Suprapubic skin (tissue), 4 donors: ENCODE measurements at regions not wholly inside any gene's neighbourhood (a gene's known extent, or its start where the extent isn't known, plus 50 kb on each side); places are given as distances from the start of the nearest gene placed in this dataset.

ENCODE experiments used
- DNase-seq, 2 donors: peaks; one replicate each; pipeline ENCODE4 v3.0.0-alpha.2; 2019; ENCODE audit warnings: low spot score in 2 of 2
- H3K27ac ChIP-seq: fragments of 200-600 bp; sonication (generic); one replicate; pipeline ENCODE4 v1.5.1; 2019
- H3K27me3 ChIP-seq: fragments of 200-600 bp; sonication (generic); one replicate; pipeline ENCODE4 v1.5.1; 2019
- H3K36me3 ChIP-seq: fragments of 200-600 bp; sonication (generic); one replicate; pipeline ENCODE4 v1.5.1; 2019
- H3K4me1 ChIP-seq: fragments of 200-600 bp; sonication (generic); one replicate; pipeline ENCODE4 v1.5.1; 2019
- H3K4me3 ChIP-seq: fragments of 200-600 bp; sonication (generic); one replicate; pipeline ENCODE4 v1.5.1; 2019; ENCODE audit warnings: mild to moderate bottlenecking
- H3K9me3 ChIP-seq: fragments of 200-600 bp; sonication (generic); one replicate; pipeline ENCODE4 v1.5.1; 2019
- EP300 ChIP-seq: sonication (generic); formaldehyde crosslinking; IDR thresholded peaks from one replicate; pipeline ENCODE4 v1.6.1; 2017; ENCODE audit warnings: antibody characterized with exemption
- POLR2A ChIP-seq, 2 donors: fragments of 450-650 bp; IDR thresholded peaks; one replicate each; pipeline ENCODE4 v1.6.1; 2017; ENCODE audit warnings: antibody characterized with exemption in 2 of 2, mild to moderate bottlenecking in 2 of 2, moderate library complexity in 2 of 2
- POLR2AphosphoS5 ChIP-seq, 3 donors: sonication (generic); formaldehyde crosslinking; IDR thresholded peaks; one replicate each; pipeline ENCODE4 v1.6.1; 2017; ENCODE audit warnings: antibody characterized with exemption in 3 of 3
- WGBS: methylation state at CpG from one replicate; pipeline ENCODE4 v1.1.5; 2018; 5-methylcytosine and 5-hydroxymethylcytosine counted together
- TF ChIP-seq, protein P1 (sequence below), 2 donors: fragments of 200-600 bp in 1 of 2; fragments of 450-650 bp in 1 of 2; sonication (generic) in 1 of 2; IDR thresholded peaks; one replicate each; pipeline ENCODE4 v1.5.1; 2016 to 2019; ENCODE audit warnings: antibody characterized with exemption in 2 of 2, mild to moderate bottlenecking in 1 of 2, moderate library complexity in 1 of 2

DNA sequence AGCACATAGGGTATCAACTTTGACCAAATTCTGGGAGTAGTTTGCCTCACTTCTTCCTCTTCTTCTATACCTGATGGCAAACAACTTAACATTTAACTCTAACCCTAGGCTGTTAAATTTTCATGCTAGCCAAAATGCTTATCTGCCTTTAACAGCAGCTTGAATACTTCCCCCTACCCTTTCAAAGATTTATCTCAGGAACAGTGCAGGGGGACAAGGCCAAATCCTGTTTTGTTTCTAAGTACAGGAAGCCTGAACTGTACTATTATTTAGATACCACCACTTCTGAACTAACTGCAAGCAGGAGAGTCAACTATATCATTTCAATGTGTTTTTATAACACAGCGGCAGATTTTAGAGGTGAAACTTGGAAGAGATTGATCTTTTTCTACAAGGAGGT is 104.0 kb upstream of the CNTN6 start:
- WGBS = 85% methylated on average over 1 of the region's 1 CpG
- Histone ChIP-seq H3K4me3 (no peak overlapping the region), H3K27ac (no peak overlapping the region), H3K4me1 (no peaks in the 10 kb centered on the region), H3K36me3 (no peaks in the 10 kb centered on the region), H3K27me3 (no peaks in the 10 kb centered on the region), H3K9me3 (no peaks in the 10 kb centered on the region)
- DNase-seq = no peak
- no peak for TF ChIP-seq POLR2A (IDR thresholded peaks at IDR 0.05)
- TF ChIP-seq POLR2AphosphoS5 (IDR thresholded peaks at IDR 0.05) = no peak
- no peak for TF ChIP-seq EP300
- TF ChIP-seq, protein P1, sequence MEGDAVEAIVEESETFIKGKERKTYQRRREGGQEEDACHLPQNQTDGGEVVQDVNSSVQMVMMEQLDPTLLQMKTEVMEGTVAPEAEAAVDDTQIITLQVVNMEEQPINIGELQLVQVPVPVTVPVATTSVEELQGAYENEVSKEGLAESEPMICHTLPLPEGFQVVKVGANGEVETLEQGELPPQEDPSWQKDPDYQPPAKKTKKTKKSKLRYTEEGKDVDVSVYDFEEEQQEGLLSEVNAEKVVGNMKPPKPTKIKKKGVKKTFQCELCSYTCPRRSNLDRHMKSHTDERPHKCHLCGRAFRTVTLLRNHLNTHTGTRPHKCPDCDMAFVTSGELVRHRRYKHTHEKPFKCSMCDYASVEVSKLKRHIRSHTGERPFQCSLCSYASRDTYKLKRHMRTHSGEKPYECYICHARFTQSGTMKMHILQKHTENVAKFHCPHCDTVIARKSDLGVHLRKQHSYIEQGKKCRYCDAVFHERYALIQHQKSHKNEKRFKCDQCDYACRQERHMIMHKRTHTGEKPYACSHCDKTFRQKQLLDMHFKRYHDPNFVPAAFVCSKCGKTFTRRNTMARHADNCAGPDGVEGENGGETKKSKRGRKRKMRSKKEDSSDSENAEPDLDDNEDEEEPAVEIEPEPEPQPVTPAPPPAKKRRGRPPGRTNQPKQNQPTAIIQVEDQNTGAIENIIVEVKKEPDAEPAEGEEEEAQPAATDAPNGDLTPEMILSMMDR (IDR thresholded peaks at IDR 0.05) = no peak

DNA sequence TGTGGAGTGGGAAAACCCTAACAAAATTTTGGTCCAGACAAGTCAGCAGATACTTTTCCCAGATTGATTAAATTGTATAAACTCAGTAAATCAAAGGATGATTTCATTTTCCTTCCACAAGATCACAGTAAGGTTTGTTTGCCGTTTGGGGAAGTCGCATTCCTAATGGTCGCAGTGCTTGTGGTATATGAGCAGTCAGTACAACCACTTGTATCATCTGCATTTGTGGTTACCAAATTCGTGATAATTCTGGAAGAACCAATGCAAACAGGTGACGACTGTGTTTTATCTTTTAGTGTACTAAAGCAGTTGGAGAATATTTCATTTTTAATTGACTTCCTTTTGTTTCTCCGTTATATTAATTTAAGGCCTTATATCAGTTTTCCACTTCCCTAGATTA is 100.0 kb upstream of the CNTN6 start:
- WGBS = 69% methylated on average over 6 of the region's 6 CpGs
- no peaks in the 10 kb centered on the region for H3K36me3 ChIP-seq

DNA sequence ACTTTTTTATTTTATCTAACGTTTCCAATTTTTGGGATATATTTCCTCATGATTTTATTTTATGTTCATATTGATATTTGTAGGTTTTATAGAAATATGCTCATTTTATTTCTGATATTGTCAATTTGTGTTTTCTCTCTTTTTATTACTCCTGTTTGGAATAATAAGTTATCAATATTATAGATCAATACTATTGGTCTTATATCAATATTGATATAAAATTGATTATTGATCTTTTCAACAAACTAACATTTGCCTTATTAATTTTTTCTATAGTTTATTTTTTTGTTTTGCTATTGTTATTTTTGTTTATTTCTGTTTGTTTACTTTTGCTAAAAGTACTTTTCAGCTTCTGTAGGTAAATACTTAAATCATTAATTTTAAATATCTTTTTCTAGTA is 90.8 kb upstream of the CNTN6 start:
- Histone ChIP-seq H3K27me3 (no peaks in the 10 kb centered on the region), H3K4me1 (no peaks in the 10 kb centered on the region)
- no peak for TF ChIP-seq POLR2AphosphoS5 (IDR thresholded peaks at IDR 0.05)
- TF ChIP-seq POLR2A (IDR thresholded peaks at IDR 0.05) = no peak
- no peak for TF ChIP-seq EP300
- TF ChIP-seq, protein P1 (IDR thresholded peaks at IDR 0.05) = no peak

More for the DNA sequence above, 100.0 kb upstream of the CNTN6 start:
- DNase-seq = no peak
- no peak overlapping the region for H3K27ac ChIP-seq
- no peak overlapping the region for H3K4me3 ChIP-seq
- TF ChIP-seq, protein P1 (IDR thresholded peaks at IDR 0.05) = no peak
- no peak for TF ChIP-seq POLR2A (IDR thresholded peaks at IDR 0.05)
- no peaks in the 10 kb centered on the region for H3K27me3 ChIP-seq
- no peaks in the 10 kb centered on the region for H3K9me3 ChIP-seq
- H3K4me1 ChIP-seq = no peaks in the 10 kb centered on the region

DNA sequence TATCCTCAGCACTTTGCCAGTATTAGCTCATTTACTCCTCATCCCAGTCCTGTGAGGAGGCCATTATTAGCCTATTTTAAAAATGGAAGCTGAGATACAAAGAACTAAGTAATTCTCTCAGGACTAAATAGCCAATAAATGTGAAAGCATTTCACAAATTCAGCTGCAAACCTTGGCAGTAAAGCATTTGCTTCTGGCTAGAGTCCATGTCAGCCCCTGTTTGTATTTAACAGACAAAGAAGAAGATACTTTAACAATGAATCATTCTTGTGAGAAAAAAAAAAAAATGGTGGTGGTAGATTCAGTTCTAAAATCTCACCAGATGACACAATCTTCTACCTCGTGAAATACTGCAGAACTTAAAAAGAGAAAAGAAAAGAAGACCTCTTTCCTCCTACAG is 85.0 kb upstream of the CNTN6 start:
- WGBS = 17% methylated on average over 1 of the region's 1 CpG
- Histone ChIP-seq H3K27ac (no peak overlapping the region), H3K4me3 (no peak overlapping the region), H3K4me1 (no peaks in the 10 kb centered on the region), H3K27me3 (no peaks in the 10 kb centered on the region), H3K9me3 (no peaks in the 10 kb centered on the region), H3K36me3 (no peaks in the 10 kb centered on the region)
- TF ChIP-seq, protein P1 (IDR thresholded peaks at IDR 0.05) = no peak
- TF ChIP-seq EP300 (no peak), POLR2A (IDR thresholded peaks at IDR 0.05) (no peak), POLR2AphosphoS5 (IDR thresholded peaks at IDR 0.05) (no peak)
- DNase-seq = no peak

More for the DNA sequence above, 90.8 kb upstream of the CNTN6 start:
- Histone ChIP-seq H3K27ac (no peak overlapping the region), H3K9me3 (no peaks in the 10 kb centered on the region), H3K4me3 (no peak overlapping the region), H3K36me3 (no peaks in the 10 kb centered on the region)
- no peak for DNase-seq
- 90% methylated on average over 1 of the region's 1 CpG for WGBS

DNA sequence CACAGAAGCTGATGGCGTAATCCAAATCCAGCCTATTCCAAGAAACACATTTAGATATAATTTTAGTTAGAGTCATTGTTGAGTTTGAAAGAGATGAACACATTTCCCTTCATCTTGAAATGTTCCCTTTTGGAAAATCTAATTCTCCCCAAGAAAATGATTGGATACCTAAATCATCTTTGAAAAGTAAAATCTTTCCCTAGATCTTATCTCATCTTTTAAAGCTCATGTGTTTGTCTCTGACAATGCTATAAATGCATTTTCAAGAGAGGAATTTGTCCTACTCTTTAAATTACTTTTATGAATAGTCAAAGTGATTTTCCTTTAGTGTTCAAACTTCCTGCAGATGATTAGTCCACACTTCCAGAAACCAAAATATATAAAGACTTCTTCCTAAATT is 82.6 kb upstream of the CNTN6 start:
- no peaks in the 10 kb centered on the region for H3K4me1 ChIP-seq
- DNase-seq = no peak
- no peak overlapping the region for H3K4me3 ChIP-seq
- no peaks in the 10 kb centered on the region for H3K9me3 ChIP-seq
- H3K27ac ChIP-seq = no peak overlapping the region
- no peaks in the 10 kb centered on the region for H3K27me3 ChIP-seq
- 93% methylated on average over 1 of the region's 1 CpG for WGBS
- H3K36me3 ChIP-seq = no peaks in the 10 kb centered on the region
- no peak for TF ChIP-seq POLR2AphosphoS5 (IDR thresholded peaks at IDR 0.05)
- no peak for TF ChIP-seq EP300
- TF ChIP-seq, protein P1 (IDR thresholded peaks at IDR 0.05) = no peak
- no peak for TF ChIP-seq POLR2A (IDR thresholded peaks at IDR 0.05)
